ENCODE measurements at regions not wholly inside any gene's neighbourhood (a gene's known extent, or its start where the extent isn't known, plus 50 kb on each side); places are given as distances from the start of the nearest gene placed in this dataset.

- DNase-seq: no peak
Observed at GRCh38 chr6:165081944-165082532, 227.4 kb downstream of the C6orf118 start.

GRCh38 chr6:165077876-165078275 lies 231.5 kb downstream of the C6orf118 start:
- no peak for DNase-seq

- DNase-seq: no peak
Observed at GRCh38 chr6:165071906-165072305, 237.5 kb downstream of the C6orf118 start.

- DNase-seq: no peak
Observed at GRCh38 chr6:165060720-165061119, 248.7 kb downstream of the C6orf118 start.

- DNase-seq: no peak
Observed at GRCh38 chr6:165059032-165059431, 250.4 kb downstream of the C6orf118 start.

- no peak for DNase-seq
Observed at GRCh38 chr6:165056292-165056691, 253.1 kb downstream of the C6orf118 start.

- DNase-seq: peak; percentile 3
Observed at GRCh38 chr6:165055231-165055630, 254.2 kb downstream of the C6orf118 start.

- no peak for DNase-seq
Observed at GRCh38 chr6:165052561-165053480, 256.6 kb downstream of the C6orf118 start.

GRCh38 chr6:165049362-165049761 lies 260.0 kb downstream of the C6orf118 start:
- peak; percentile 64 for DNase-seq

- DNase-seq: no peak
Observed at GRCh38 chr6:165047952-165048351, 261.5 kb downstream of the C6orf118 start.

- no peak for DNase-seq
Observed at GRCh38 chr6:165045631-165046030, 263.8 kb downstream of the C6orf118 start.

- DNase-seq: no peak
Observed at GRCh38 chr6:165042912-165043311, 266.5 kb downstream of the C6orf118 start.

- no peak for DNase-seq
Observed at GRCh38 chr6:165040440-165040839, 269.0 kb downstream of the C6orf118 start.

- DNase-seq: no peak
Observed at GRCh38 chr6:165034271-165034741, 275.1 kb downstream of the C6orf118 start.

- DNase-seq: no peak
Observed at GRCh38 chr6:165031502-165031901, 277.9 kb downstream of the C6orf118 start.

GRCh38 chr6:165025040-165025439 lies 284.4 kb downstream of the C6orf118 start:
- DNase-seq: no peak

GRCh38 chr6:165019681-165020080 lies 289.7 kb downstream of the C6orf118 start:
- DNase-seq: no peak

- DNase-seq: no peak
Observed at GRCh38 chr6:165015676-165016075, 293.7 kb downstream of the C6orf118 start.

- no peak for DNase-seq
Observed at GRCh38 chr6:165013701-165014100, 295.7 kb downstream of the C6orf118 start.

- no peak for DNase-seq
Observed at GRCh38 chr6:165012183-165012582, 297.2 kb downstream of the C6orf118 start.

- no peak for DNase-seq
Observed at GRCh38 chr6:165010556-165011535, 298.6 kb downstream of the C6orf118 start.

- no peak for DNase-seq
Observed at GRCh38 chr6:165008971-165009370, 300.4 kb downstream of the C6orf118 start.

- no peak for DNase-seq
Observed at GRCh38 chr6:165002866-165003265, 306.5 kb downstream of the C6orf118 start.
